ENCODE measurements at regions not wholly inside any gene's neighbourhood (a gene's known extent, or its start where the extent isn't known, plus 50 kb on each side); places are given as distances from the start of the nearest gene placed in this dataset.

GRCh38 chr18:10310626-10311025 is 143.8 kb upstream of the APCDD1 start:
- no peak overlapping the region for H3K4me3 ChIP-seq (ENCODE audit: low read depth, low read length)
- TF ChIP-seq CTCF (IDR thresholded peaks at IDR 0.05; ENCODE audit: insufficient read depth, low read depth, low read length) = no peak
- DNase-seq (ENCODE audit: low read depth) = no peak

- DNase-seq (ENCODE audit: low read depth) = no peak
- no peak overlapping the region for H3K4me3 ChIP-seq (ENCODE audit: low read depth, low read length)
- TF ChIP-seq CTCF (IDR thresholded peaks at IDR 0.05; ENCODE audit: insufficient read depth, low read depth, low read length) = no peak
These were observed 142.0 kb upstream of the APCDD1 start for GRCh38 chr18:10312326-10313015.

- no peak overlapping the region for H3K4me3 ChIP-seq (ENCODE audit: low read depth, low read length)
- no peak for TF ChIP-seq CTCF (IDR thresholded peaks at IDR 0.05; ENCODE audit: insufficient read depth, low read depth, low read length)
- no peak for DNase-seq (ENCODE audit: low read depth)
These were observed 141.5 kb upstream of the APCDD1 start for GRCh38 chr18:10313016-10313342.

- DNase-seq (ENCODE audit: low read depth) = no peak
- no peak overlapping the region for H3K4me3 ChIP-seq (ENCODE audit: low read depth, low read length)
- no peak for TF ChIP-seq CTCF (IDR thresholded peaks at IDR 0.05; ENCODE audit: insufficient read depth, low read depth, low read length)
These were observed 140.4 kb upstream of the APCDD1 start for GRCh38 chr18:10314066-10314465.

GRCh38 chr18:10315522-10315921 is 138.9 kb upstream of the APCDD1 start:
- H3K4me3 ChIP-seq (ENCODE audit: low read depth, low read length) = no peak overlapping the region
- TF ChIP-seq CTCF (IDR thresholded peaks at IDR 0.05; ENCODE audit: insufficient read depth, low read depth, low read length) = no peak
- DNase-seq (ENCODE audit: low read depth) = no peak

GRCh38 chr18:10316778-10317177 is 137.7 kb upstream of the APCDD1 start:
- no peak overlapping the region for H3K4me3 ChIP-seq (ENCODE audit: low read depth, low read length)
- no peak for DNase-seq (ENCODE audit: low read depth)
- no peak for TF ChIP-seq CTCF (IDR thresholded peaks at IDR 0.05; ENCODE audit: insufficient read depth, low read depth, low read length)
